ENCODE measurements at regions not wholly inside any gene's neighbourhood (a gene's known extent, or its start where the extent isn't known, plus 50 kb on each side); places are given as distances from the start of the nearest gene placed in this dataset.

DNA sequence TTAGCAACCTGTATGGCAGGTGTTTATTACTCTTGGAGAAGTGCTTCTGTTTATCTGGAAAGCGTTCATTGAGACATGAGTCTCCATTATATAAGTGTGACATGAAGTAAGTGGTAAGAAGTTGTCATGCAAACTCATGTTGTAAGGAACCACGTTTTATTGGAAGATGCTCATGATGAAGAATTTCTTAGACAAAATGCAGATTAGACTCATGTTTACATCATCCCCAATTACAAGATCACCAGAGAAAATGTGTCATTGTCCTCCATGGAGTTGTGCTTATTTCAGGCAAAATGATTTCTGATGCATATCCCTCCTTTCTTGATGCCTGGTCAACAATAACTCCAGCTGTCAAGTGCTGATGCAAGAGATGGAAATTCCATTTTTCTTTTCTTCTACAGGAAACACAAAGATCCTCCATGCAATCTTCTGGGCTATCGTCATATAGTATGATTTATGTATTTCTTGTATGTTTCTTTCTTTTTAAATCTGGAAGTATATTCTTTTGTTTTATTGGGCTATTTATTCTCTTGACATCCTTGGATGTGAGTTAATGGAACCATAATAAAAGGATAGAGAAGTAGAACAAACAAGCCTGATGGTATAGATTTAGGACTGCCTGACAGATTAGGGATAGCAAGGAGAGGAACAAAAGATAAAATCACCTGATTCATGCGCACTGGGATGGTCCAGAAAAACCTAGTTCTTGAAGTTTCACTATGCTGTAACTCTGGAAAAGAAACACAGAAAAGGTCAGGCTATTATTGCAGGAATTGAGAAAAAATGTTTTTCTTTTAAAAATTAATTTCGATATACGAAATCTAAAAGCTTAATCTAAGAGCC lies 50.7 kb upstream of the DIAPH3 start:
- Histone ChIP-seq H2AFZ (ENCODE audit: low read depth, low read length) (no peak overlapping the region), H3F3A (ENCODE audit: insufficient read depth, low read length, poor library complexity, severe bottlenecking) (no peaks in the 10 kb centered on the region), H3K9me2 (ENCODE audit: insufficient read depth, low read length) (no peaks in the 10 kb centered on the region), H3K36me3 (ENCODE audit: insufficient read depth, low read length) (no peaks in the 10 kb centered on the region), H3K79me2 (replicated peaks; ENCODE audit: insufficient read depth, low read length) (no peaks in the 10 kb centered on the region), H3K4me2 (ENCODE audit: low read length) (no peak overlapping the region), H3K9me3 (ENCODE audit: low read length) (no peaks in the 10 kb centered on the region), H3K4me3 (ENCODE audit: low read length) (no peak overlapping the region), H3K27me3 (ENCODE audit: insufficient read depth, low read depth, low read length) (no peaks in the 10 kb centered on the region), H3K9ac (ENCODE audit: low read length) (no peak overlapping the region), H4K20me1 (ENCODE audit: insufficient read depth) (no peaks in the 10 kb centered on the region), H3K27ac (ENCODE audit: low read length) (no peak overlapping the region)
- TF ChIP-seq CTCF (IDR thresholded peaks at IDR 0.05; ENCODE audit: poor library complexity, severe bottlenecking): no peak
- no peak for TF ChIP-seq MXI1 (conservative IDR thresholded peaks at IDR 0.05; ENCODE audit: poor library complexity, severe bottlenecking)
- no peak for TF ChIP-seq SMC3 (conservative IDR thresholded peaks at IDR 0.05; ENCODE audit: poor library complexity)
- TF ChIP-seq POLR2AphosphoS5 (IDR thresholded peaks at IDR 0.05): no peak
- no peak for TF ChIP-seq TAF1 (IDR thresholded peaks at IDR 0.05; ENCODE audit: low read depth)
- no peak for TF ChIP-seq REST (IDR thresholded peaks at IDR 0.05; ENCODE audit: borderline replicate concordance)
- TF ChIP-seq RAD21 (conservative IDR thresholded peaks at IDR 0.05): no peak
- no peak for TF ChIP-seq EP300 (conservative IDR thresholded peaks at IDR 0.05; ENCODE audit: poor library complexity, severe bottlenecking)
- TF ChIP-seq EZH2 (IDR thresholded peaks at IDR 0.05; ENCODE audit: borderline replicate concordance, insufficient read depth, low read length, poor library complexity, severe bottlenecking): no peak

- Histone ChIP-seq H3K36me3 (ENCODE audit: insufficient read depth, low read length) (no peaks in the 10 kb centered on the region), H3F3A (ENCODE audit: insufficient read depth, low read length, poor library complexity, severe bottlenecking) (no peaks in the 10 kb centered on the region)
These were observed 56.3 kb upstream of the DIAPH3 start for GRCh38 chr13:60220072-60220471.

More at GRCh38 chr13:60220072-60220471, 56.3 kb upstream of the DIAPH3 start:
- Histone ChIP-seq H4K20me1 (ENCODE audit: insufficient read depth) (no peaks in the 10 kb centered on the region), H3K79me2 (replicated peaks; ENCODE audit: insufficient read depth, low read length) (no peaks in the 10 kb centered on the region), H3K27ac (ENCODE audit: low read length) (no peak overlapping the region), H3K9ac (ENCODE audit: low read length) (no peak overlapping the region), H3K4me3 (ENCODE audit: low read length) (no peak overlapping the region), H3K9me2 (ENCODE audit: insufficient read depth, low read length) (no peaks in the 10 kb centered on the region), H3K4me2 (ENCODE audit: low read length) (no peak overlapping the region), H2AFZ (ENCODE audit: low read depth, low read length) (no peak overlapping the region), H3K9me3 (ENCODE audit: low read length) (no peaks in the 10 kb centered on the region), H3K27me3 (ENCODE audit: insufficient read depth, low read depth, low read length) (no peaks in the 10 kb centered on the region)
- no peak for TF ChIP-seq RAD21 (conservative IDR thresholded peaks at IDR 0.05)
- TF ChIP-seq SMC3 (conservative IDR thresholded peaks at IDR 0.05; ENCODE audit: poor library complexity): no peak
- no peak for TF ChIP-seq REST (IDR thresholded peaks at IDR 0.05; ENCODE audit: borderline replicate concordance)
- no peak for TF ChIP-seq MXI1 (conservative IDR thresholded peaks at IDR 0.05; ENCODE audit: poor library complexity, severe bottlenecking)
- TF ChIP-seq CTCF (IDR thresholded peaks at IDR 0.05; ENCODE audit: poor library complexity, severe bottlenecking): no peak
- no peak for TF ChIP-seq TAF1 (IDR thresholded peaks at IDR 0.05; ENCODE audit: low read depth)
- no peak for TF ChIP-seq EZH2 (IDR thresholded peaks at IDR 0.05; ENCODE audit: borderline replicate concordance, insufficient read depth, low read length, poor library complexity, severe bottlenecking)
- TF ChIP-seq POLR2AphosphoS5 (IDR thresholded peaks at IDR 0.05): no peak
- no peak for TF ChIP-seq EP300 (conservative IDR thresholded peaks at IDR 0.05; ENCODE audit: poor library complexity, severe bottlenecking)
